ENCODE measurements at regions not wholly inside any gene's neighbourhood (a gene's known extent, or its start where the extent isn't known, plus 50 kb on each side); places are given as distances from the start of the nearest gene placed in this dataset.

GRCh38 chr10:113313048-113313602, 239.7 kb upstream of the HABP2 start:
- ATAC-seq (ENCODE audit: insufficient read depth, low FRiP score) = no peak
- 92 to 100% methylated on average over 5 of the region's 5 CpGs for WGBS, 2 donors

GRCh38 chr10:113313722-113314121, 239.1 kb upstream of the HABP2 start:
- peaks cover 0 to 3% (median 0%) of the 10 kb centered on the region in 3 donors for H3K27me3 ChIP-seq (ENCODE audit: control insufficient read depth in 3 of 3, insufficient read depth in 3 of 3, low read length in 2 of 3)
- H3K9me3 ChIP-seq (ENCODE audit: control insufficient read depth in 4 of 4, insufficient read depth in 3 of 4, low read length in 3 of 4) = peaks cover 0 to 5% (median 2%) of the 10 kb centered on the region in 4 donors
- H3K27ac ChIP-seq (ENCODE audit: low read depth in 1 of 2, low read length in 1 of 2) = no peak overlapping the region
- 80 to 86% methylated on average over 4 of the region's 4 CpGs for WGBS, 2 donors
- no peaks in the 10 kb centered on the region for H3K36me3 ChIP-seq (ENCODE audit: control insufficient read depth in 4 of 4, insufficient read depth in 4 of 4, low read length in 4 of 4)
- ATAC-seq (ENCODE audit: insufficient read depth, low FRiP score) = no peak
- H3K4me1 ChIP-seq (ENCODE audit: control insufficient read depth in 5 of 5, insufficient read depth in 5 of 5, low read length in 5 of 5) = peaks cover 0 to 2% (median 0%) of the 10 kb centered on the region in 5 donors
- H3K4me3 ChIP-seq = no peak overlapping the region
- no peak overlapping the region for H3K9ac ChIP-seq (ENCODE audit: insufficient read depth in 1 of 2, low read length in 2 of 2)
- DNase-seq = no peak
- no peak for TF ChIP-seq CTCF (IDR thresholded peaks at IDR 0.05; ENCODE audit: control extremely low read depth, extremely low read depth)

More at GRCh38 chr10:113313048-113313602, 239.7 kb upstream of the HABP2 start:
- Histone ChIP-seq H3K36me3 (ENCODE audit: control insufficient read depth in 4 of 4, insufficient read depth in 4 of 4, low read length in 4 of 4) (no peaks in the 10 kb centered on the region), H3K4me3 (no peak overlapping the region), H3K27ac (ENCODE audit: low read depth in 1 of 2, low read length in 1 of 2) (no peak overlapping the region), H3K4me1 (ENCODE audit: control insufficient read depth in 5 of 5, insufficient read depth in 5 of 5, low read length in 5 of 5) (peaks cover 0 to 2% (median 0%) of the 10 kb centered on the region in 5 donors), H3K27me3 (ENCODE audit: control insufficient read depth in 3 of 3, insufficient read depth in 3 of 3, low read length in 2 of 3) (peaks cover 0 to 3% (median 0%) of the 10 kb centered on the region in 3 donors), H3K9me3 (ENCODE audit: control insufficient read depth in 4 of 4, insufficient read depth in 3 of 4, low read length in 3 of 4) (peaks cover 0 to 5% (median 2%) of the 10 kb centered on the region in 4 donors), H3K9ac (ENCODE audit: insufficient read depth in 1 of 2, low read length in 2 of 2) (no peak overlapping the region)
- TF ChIP-seq CTCF (IDR thresholded peaks at IDR 0.05; ENCODE audit: control extremely low read depth, extremely low read depth) = no peak
- no peak for DNase-seq

GRCh38 chr10:113316506-113316905, 236.3 kb upstream of the HABP2 start:
- WGBS, 2 donors = 91 to 99% methylated on average over 4 of the region's 4 CpGs
- DNase-seq = no peak
- Histone ChIP-seq H3K4me1 (ENCODE audit: control insufficient read depth in 5 of 5, insufficient read depth in 5 of 5, low read length in 5 of 5) (peaks cover 0 to 2% (median 0%) of the 10 kb centered on the region in 5 donors), H3K9ac (ENCODE audit: insufficient read depth in 1 of 2, low read length in 2 of 2) (no peak overlapping the region), H3K27ac (ENCODE audit: low read depth in 1 of 2, low read length in 1 of 2) (no peak overlapping the region), H3K36me3 (ENCODE audit: control insufficient read depth in 4 of 4, insufficient read depth in 4 of 4, low read length in 4 of 4) (no peaks in the 10 kb centered on the region), H3K4me3 (no peak overlapping the region), H3K9me3 (ENCODE audit: control insufficient read depth in 4 of 4, insufficient read depth in 3 of 4, low read length in 3 of 4) (peaks cover 0 to 5% (median 2%) of the 10 kb centered on the region in 4 donors), H3K27me3 (ENCODE audit: control insufficient read depth in 3 of 3, insufficient read depth in 3 of 3, low read length in 2 of 3) (peaks cover 0 to 3% (median 0%) of the 10 kb centered on the region in 3 donors)
- TF ChIP-seq CTCF (IDR thresholded peaks at IDR 0.05; ENCODE audit: control extremely low read depth, extremely low read depth) = no peak
- no peak for ATAC-seq (ENCODE audit: insufficient read depth, low FRiP score)

- WGBS, 2 donors = 69 to 70% methylated on average over 10 of the region's 10 CpGs
- H3K36me3 ChIP-seq (ENCODE audit: control insufficient read depth in 4 of 4, insufficient read depth in 4 of 4, low read length in 4 of 4) = no peaks in the 10 kb centered on the region
- peaks cover 0 to 2% (median 0%) of the 10 kb centered on the region in 5 donors for H3K4me1 ChIP-seq (ENCODE audit: control insufficient read depth in 5 of 5, insufficient read depth in 5 of 5, low read length in 5 of 5)
- no peak overlapping the region for H3K4me3 ChIP-seq
- no peak overlapping the region for H3K27ac ChIP-seq (ENCODE audit: low read depth in 1 of 2, low read length in 1 of 2)
- no peak for ATAC-seq (ENCODE audit: insufficient read depth, low FRiP score)
- no peak for DNase-seq
- peaks cover 0 to 5% (median 2%) of the 10 kb centered on the region in 4 donors for H3K9me3 ChIP-seq (ENCODE audit: control insufficient read depth in 4 of 4, insufficient read depth in 3 of 4, low read length in 3 of 4)
- peaks cover 0 to 3% (median 0%) of the 10 kb centered on the region in 3 donors for H3K27me3 ChIP-seq (ENCODE audit: control insufficient read depth in 3 of 3, insufficient read depth in 3 of 3, low read length in 2 of 3)
- TF ChIP-seq CTCF (IDR thresholded peaks at IDR 0.05; ENCODE audit: control extremely low read depth, extremely low read depth) = no peak
- H3K9ac ChIP-seq (ENCODE audit: insufficient read depth in 1 of 2, low read length in 2 of 2) = no peak overlapping the region
These were observed 235.4 kb upstream of the HABP2 start for GRCh38 chr10:113317489-113317888.
